IgD-negative memory B cell (primary cell): ENCODE measurements at regions not wholly inside any gene's neighbourhood (a gene's known extent, or its start where the extent isn't known, plus 50 kb on each side); places are given as distances from the start of the nearest gene placed in this dataset.

Source experiments
- H3K27ac Mint-ChIP-seq, 3 donors: one replicate each; pipeline ENCODE4 v1.8.0; 2020 to 2022; ENCODE audit warnings: mild to moderate bottlenecking in 3 of 3, mixed read lengths in 3 of 3, moderate library complexity in 1 of 3
- H3K27me3 Mint-ChIP-seq: one replicate; pipeline ENCODE4 v1.8.0; 2021; ENCODE audit warnings: mixed read lengths
- H3K36me3 Mint-ChIP-seq: one replicate; pipeline ENCODE4 v1.8.0; 2020; ENCODE audit warnings: mild to moderate bottlenecking, mixed read lengths
- H3K4me1 Mint-ChIP-seq, 3 donors: one replicate each; pipeline ENCODE4 v1.8.0; 2020 to 2022; ENCODE audit warnings: mixed read lengths in 3 of 3, mild to moderate bottlenecking in 1 of 3
- H3K4me3 Mint-ChIP-seq, 4 donors: one replicate each; pipeline ENCODE4 v1.8.0; 2020 to 2022; ENCODE audit warnings: mild to moderate bottlenecking in 4 of 4, mixed read lengths in 4 of 4, moderate library complexity in 3 of 4
- H3K9me3 Mint-ChIP-seq, 3 donors: one replicate each; pipeline ENCODE4 v1.8.0; 2020 to 2021; ENCODE audit warnings: mixed read lengths in 3 of 3, mild to moderate bottlenecking in 1 of 3

DNA sequence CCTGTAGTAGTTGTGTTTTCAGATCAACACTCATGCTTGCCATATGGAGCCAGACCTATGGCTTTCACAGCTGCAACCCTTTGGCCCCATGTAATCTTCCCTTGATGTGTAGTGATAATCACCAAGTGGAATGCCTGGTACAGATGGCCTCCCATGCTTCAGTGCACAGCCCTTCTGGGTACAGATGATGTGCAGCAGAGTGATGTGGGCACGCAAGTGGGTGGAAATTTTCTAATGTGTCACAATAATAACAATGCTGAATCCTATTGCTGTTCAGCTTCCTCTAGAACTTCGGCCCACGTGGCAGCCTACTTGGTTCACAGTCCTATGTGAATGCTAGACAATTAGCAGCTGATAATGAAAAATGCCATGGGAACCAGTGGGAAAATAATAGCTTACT is 188.1 kb downstream of the SNAPC1 start:
- Mint-ChIP-seq H3K36me3 (no peaks in the 10 kb centered on the region), H3K27ac (peak overlapping the region in 1 of 3 donors; percentile 50), H3K9me3 (no peaks in the 10 kb centered on the region), H3K4me1 (no peaks in the 10 kb centered on the region), H3K4me3 (no peak overlapping the region), H3K27me3 (peaks cover 3% of the 10 kb centered on the region)

DNA sequence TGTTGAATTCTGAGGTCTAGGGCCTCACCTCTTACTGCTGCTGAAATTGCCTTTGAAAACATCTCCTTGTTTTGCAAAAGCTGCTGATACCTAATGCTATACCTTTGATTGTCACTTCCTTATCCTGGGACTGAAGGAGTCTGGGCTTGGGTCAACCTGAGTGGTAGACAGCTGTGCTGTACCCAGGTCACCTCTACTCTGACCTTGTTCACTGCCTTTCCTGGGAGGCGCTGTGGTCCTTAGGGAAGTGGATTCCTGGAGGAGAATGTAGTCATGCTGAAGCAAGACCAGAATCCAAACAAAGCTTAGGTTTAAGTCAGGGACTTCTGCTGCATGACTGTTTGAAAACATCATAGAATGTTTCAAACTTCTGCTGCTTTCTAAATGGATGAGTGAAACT is 191.4 kb downstream of the SNAPC1 start:
- Mint-ChIP-seq H3K4me3 (no peak overlapping the region), H3K4me1 (no peaks in the 10 kb centered on the region)

DNA sequence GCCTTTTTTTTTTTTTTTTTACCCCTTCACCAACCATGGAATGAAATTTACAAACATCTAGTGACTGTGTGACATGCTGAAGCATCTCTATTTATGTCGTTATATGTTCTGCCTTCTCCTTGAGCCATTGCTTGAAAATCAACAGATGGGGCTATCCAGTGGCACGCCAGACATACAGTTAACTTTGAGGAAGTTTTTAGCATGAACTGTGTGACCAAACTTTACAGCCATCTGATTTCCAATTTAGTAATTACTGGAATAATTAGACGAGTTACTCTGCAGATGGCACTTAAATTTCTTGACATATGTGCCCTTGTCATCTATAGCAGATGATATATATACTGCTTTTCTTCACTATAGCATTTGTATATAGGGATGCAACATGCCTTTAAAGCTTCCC is 192.1 kb downstream of the SNAPC1 start:
- H3K27me3 Mint-ChIP-seq, result peaks cover 3% of the 10 kb centered on the region
- H3K36me3 Mint-ChIP-seq, result no peaks in the 10 kb centered on the region
- H3K9me3 Mint-ChIP-seq, result peaks cover 2 to 6% (median 3%) of the 10 kb centered on the region in 3 donors
- H3K4me1 Mint-ChIP-seq, result peaks cover 0 to 1% (median 0%) of the 10 kb centered on the region in 3 donors
- no peak overlapping the region for H3K4me3 Mint-ChIP-seq
- no peak overlapping the region for H3K27ac Mint-ChIP-seq

More for the DNA sequence above, 191.4 kb downstream of the SNAPC1 start:
- peaks cover 3% of the 10 kb centered on the region for H3K27me3 Mint-ChIP-seq
- H3K27ac Mint-ChIP-seq, result no peak overlapping the region
- peaks cover 2 to 6% (median 3%) of the 10 kb centered on the region in 3 donors for H3K9me3 Mint-ChIP-seq
- H3K36me3 Mint-ChIP-seq, result no peaks in the 10 kb centered on the region

GRCh38 chr14:61956517-61956916 is 194.3 kb downstream of the SNAPC1 start:
- Mint-ChIP-seq H3K27ac (no peak overlapping the region), H3K36me3 (no peaks in the 10 kb centered on the region), H3K9me3 (peaks cover 2 to 6% (median 3%) of the 10 kb centered on the region in 3 donors), H3K4me1 (peaks cover 0 to 1% (median 0%) of the 10 kb centered on the region in 3 donors), H3K27me3 (no peaks in the 10 kb centered on the region), H3K4me3 (no peak overlapping the region)

GRCh38 chr14:61959348-61959747 is 197.1 kb downstream of the SNAPC1 start:
- no peak overlapping the region for H3K27ac Mint-ChIP-seq
- H3K4me1 Mint-ChIP-seq, result peaks cover 0 to 1% (median 0%) of the 10 kb centered on the region in 3 donors
- H3K27me3 Mint-ChIP-seq, result peaks cover 2% of the 10 kb centered on the region
- H3K9me3 Mint-ChIP-seq, result peaks cover 3 to 10% (median 5%) of the 10 kb centered on the region in 3 donors
- peaks cover 6% of the 10 kb centered on the region for H3K36me3 Mint-ChIP-seq
- no peak overlapping the region for H3K4me3 Mint-ChIP-seq

DNA sequence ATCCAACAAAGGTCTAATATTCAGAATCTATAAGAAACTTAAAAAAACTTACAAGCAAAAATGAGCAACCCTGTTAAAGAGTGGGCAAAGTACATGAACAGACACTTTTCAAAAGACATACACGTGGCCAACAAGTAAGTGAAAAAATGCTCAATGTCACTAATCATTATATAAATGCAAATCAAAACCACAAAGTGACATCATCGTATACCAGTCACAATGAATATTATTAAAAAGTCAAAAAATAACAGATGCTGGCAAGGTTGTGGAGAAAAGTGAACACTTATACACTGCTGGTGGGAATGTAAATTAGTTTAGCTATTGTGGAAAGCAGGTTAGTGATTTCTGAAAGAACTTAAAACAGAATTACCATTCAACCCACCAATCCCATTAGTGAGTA is 199.1 kb downstream of the SNAPC1 start:
- no peak overlapping the region for H3K4me3 Mint-ChIP-seq
- peaks cover 2% of the 10 kb centered on the region for H3K27me3 Mint-ChIP-seq

DNA sequence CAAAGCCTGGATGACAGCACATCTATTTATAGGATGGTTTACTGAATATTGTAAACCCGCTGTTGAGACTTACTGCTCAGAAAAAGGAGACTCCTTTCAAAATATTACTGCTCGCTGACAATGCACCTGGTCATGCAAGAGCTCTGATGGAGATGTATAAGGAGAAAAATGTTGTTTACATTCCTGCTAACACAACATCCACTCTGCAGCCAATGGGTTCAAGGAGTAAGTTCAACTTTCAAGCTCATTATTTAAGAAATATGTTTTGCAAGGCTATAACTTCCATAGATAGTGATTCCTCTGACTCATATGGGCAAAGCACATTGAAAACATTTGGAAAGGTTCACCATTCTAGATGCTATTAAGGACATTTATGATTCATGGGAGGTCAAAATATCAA is 201.7 kb downstream of the SNAPC1 start:
- peaks cover 2% of the 10 kb centered on the region for H3K27me3 Mint-ChIP-seq

More for the DNA sequence above, 199.1 kb downstream of the SNAPC1 start:
- H3K36me3 Mint-ChIP-seq, result peaks cover 6% of the 10 kb centered on the region
- no peak overlapping the region for H3K27ac Mint-ChIP-seq
- H3K9me3 Mint-ChIP-seq, result peaks cover 3 to 7% (median 5%) of the 10 kb centered on the region in 3 donors
- peaks cover 0 to 1% (median 0%) of the 10 kb centered on the region in 3 donors for H3K4me1 Mint-ChIP-seq

DNA sequence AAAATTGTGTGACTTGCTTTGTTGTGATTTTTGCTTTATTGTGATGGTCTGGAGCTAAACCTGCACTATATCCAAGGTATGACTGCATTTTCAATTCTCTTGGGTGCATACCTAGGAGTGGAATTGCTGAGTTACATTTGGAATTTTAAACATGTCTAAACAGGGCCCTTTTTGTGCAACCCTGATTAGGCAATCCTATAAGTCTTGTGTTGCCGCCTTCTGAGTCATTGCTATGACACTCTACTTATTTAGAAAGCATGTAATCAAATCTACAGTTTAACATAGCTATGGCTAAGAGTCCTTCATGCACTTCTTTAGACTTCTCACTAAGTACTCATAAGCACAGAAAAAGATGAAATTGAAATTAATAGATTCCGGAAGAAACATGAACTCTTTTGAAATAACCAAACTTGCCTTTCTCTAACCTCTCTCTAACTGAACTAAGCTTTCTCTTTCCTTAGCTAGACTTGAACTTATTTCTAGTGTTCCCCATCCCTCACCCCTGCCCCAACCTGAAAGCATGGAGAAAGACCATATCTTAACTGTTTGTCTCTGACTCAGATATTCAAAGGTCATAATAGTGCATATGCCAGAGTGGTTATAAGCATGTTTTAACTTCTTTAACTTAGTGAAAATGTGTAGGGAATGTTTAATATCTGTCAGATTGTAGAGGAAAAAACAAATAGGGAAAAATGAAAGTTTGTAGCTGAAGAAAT is 203.0 kb downstream of the SNAPC1 start:
- H3K36me3 Mint-ChIP-seq, result peaks cover 8% of the 10 kb centered on the region
- peaks cover 0 to 2% (median 0%) of the 10 kb centered on the region in 3 donors for H3K4me1 Mint-ChIP-seq
- H3K27me3 Mint-ChIP-seq, result peaks cover 2% of the 10 kb centered on the region
- peaks cover 0 to 4% (median 2%) of the 10 kb centered on the region in 3 donors for H3K9me3 Mint-ChIP-seq
- no peak overlapping the region for H3K4me3 Mint-ChIP-seq
- no peak overlapping the region for H3K27ac Mint-ChIP-seq

More for the DNA sequence above, 201.7 kb downstream of the SNAPC1 start:
- Mint-ChIP-seq H3K9me3 (peaks cover 0 to 4% (median 2%) of the 10 kb centered on the region in 3 donors), H3K36me3 (peaks cover 8% of the 10 kb centered on the region), H3K4me3 (no peak overlapping the region), H3K4me1 (peaks cover 0 to 3% (median 0%) of the 10 kb centered on the region in 3 donors), H3K27ac (no peak overlapping the region)

- Mint-ChIP-seq H3K27ac (no peak overlapping the region), H3K4me1 (peaks cover 0 to 2% (median 0%) of the 10 kb centered on the region in 3 donors), H3K4me3 (no peak overlapping the region), H3K27me3 (no peaks in the 10 kb centered on the region), H3K9me3 (no peaks in the 10 kb centered on the region), H3K36me3 (peaks cover 2% of the 10 kb centered on the region)
These were observed 206.0 kb downstream of the SNAPC1 start for GRCh38 chr14:61968207-61968606.

- Mint-ChIP-seq H3K9me3 (peaks cover 5 to 16% (median 8%) of the 10 kb centered on the region in 3 donors), H3K4me1 (peaks cover 0 to under 1% (median 0%) of the 10 kb centered on the region in 3 donors), H3K36me3 (peaks cover 5% of the 10 kb centered on the region), H3K27ac (no peak overlapping the region), H3K27me3 (no peaks in the 10 kb centered on the region), H3K4me3 (no peak overlapping the region)
These were observed 210.5 kb downstream of the SNAPC1 start for GRCh38 chr14:61972711-61973110.

- Mint-ChIP-seq H3K4me1 (no peaks in the 10 kb centered on the region), H3K36me3 (peaks cover 2% of the 10 kb centered on the region), H3K9me3 (peaks cover 5 to 21% (median 8%) of the 10 kb centered on the region in 3 donors), H3K27ac (no peak overlapping the region), H3K4me3 (no peak overlapping the region), H3K27me3 (no peaks in the 10 kb centered on the region)
These were observed 211.8 kb downstream of the SNAPC1 start for GRCh38 chr14:61973981-61974380.

DNA sequence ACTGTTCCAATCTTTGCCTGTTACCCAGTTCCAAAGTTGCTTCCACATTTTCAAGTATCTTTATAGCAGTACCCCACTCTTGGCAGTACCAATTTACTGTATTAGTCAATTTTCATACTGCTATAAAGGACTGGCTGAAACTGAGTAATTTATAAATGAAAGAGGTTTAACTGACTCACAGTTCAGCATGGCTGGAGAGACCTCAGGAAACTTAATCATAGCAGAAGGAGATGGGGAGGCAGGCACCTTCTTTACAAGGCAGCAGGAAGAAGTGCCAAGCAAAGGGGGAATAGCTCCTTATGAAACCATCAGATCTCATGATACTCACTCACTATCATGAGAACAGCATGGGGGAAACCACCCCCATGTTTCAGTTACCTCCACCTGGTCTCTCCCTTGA is 215.0 kb downstream of the SNAPC1 start:
- peaks cover 5 to 21% (median 10%) of the 10 kb centered on the region in 3 donors for H3K9me3 Mint-ChIP-seq
- no peak overlapping the region for H3K4me3 Mint-ChIP-seq
- peaks cover 2% of the 10 kb centered on the region for H3K36me3 Mint-ChIP-seq
- H3K27ac Mint-ChIP-seq, result no peak overlapping the region
- H3K27me3 Mint-ChIP-seq, result no peaks in the 10 kb centered on the region
- H3K4me1 Mint-ChIP-seq, result no peaks in the 10 kb centered on the region

GRCh38 chr14:61988240-61988639 is 226.0 kb downstream of the SNAPC1 start:
- H3K4me1 Mint-ChIP-seq, result no peaks in the 10 kb centered on the region
- no peaks in the 10 kb centered on the region for H3K27me3 Mint-ChIP-seq
- peaks cover 0 to 2% (median 0%) of the 10 kb centered on the region in 3 donors for H3K9me3 Mint-ChIP-seq
- H3K4me3 Mint-ChIP-seq, result no peak overlapping the region
- no peaks in the 10 kb centered on the region for H3K36me3 Mint-ChIP-seq
- no peak overlapping the region for H3K27ac Mint-ChIP-seq

GRCh38 chr14:61992139-61992538 is 229.9 kb downstream of the SNAPC1 start:
- H3K9me3 Mint-ChIP-seq, result no peaks in the 10 kb centered on the region
- no peaks in the 10 kb centered on the region for H3K36me3 Mint-ChIP-seq
- no peak overlapping the region for H3K27ac Mint-ChIP-seq
- no peak overlapping the region for H3K4me3 Mint-ChIP-seq
- peaks cover 0 to 1% (median 0%) of the 10 kb centered on the region in 3 donors for H3K4me1 Mint-ChIP-seq
- no peaks in the 10 kb centered on the region for H3K27me3 Mint-ChIP-seq

- Mint-ChIP-seq H3K4me3 (peak overlapping the region in 1 of 4 donors; percentile 7), H3K36me3 (no peaks in the 10 kb centered on the region), H3K27ac (no peak overlapping the region), H3K4me1 (peaks cover 0 to 1% (median 0%) of the 10 kb centered on the region in 3 donors), H3K9me3 (no peaks in the 10 kb centered on the region), H3K27me3 (no peaks in the 10 kb centered on the region)
These were observed 230.7 kb downstream of the SNAPC1 start for GRCh38 chr14:61992926-61993325.

GRCh38 chr14:61994589-61994988 is 232.4 kb downstream of the SNAPC1 start:
- H3K4me3 Mint-ChIP-seq, result no peak overlapping the region
- H3K4me1 Mint-ChIP-seq, result peaks cover 0 to 1% (median 0%) of the 10 kb centered on the region in 3 donors
- no peak overlapping the region for H3K27ac Mint-ChIP-seq
- no peaks in the 10 kb centered on the region for H3K36me3 Mint-ChIP-seq
- no peaks in the 10 kb centered on the region for H3K9me3 Mint-ChIP-seq
- no peaks in the 10 kb centered on the region for H3K27me3 Mint-ChIP-seq
